CD8-positive, alpha-beta memory T cell (primary cell): ENCODE measurements at regions not wholly inside any gene's neighbourhood (a gene's known extent, or its start where the extent isn't known, plus 50 kb on each side); places are given as distances from the start of the nearest gene placed in this dataset.

ENCODE experiments used
- CTCF ChIA-PET: fragments of 350-600 bp; sonication (Branson Sonifier 250); formaldehyde crosslinking; loops from one replicate; lab custom pipeline; 2021; ENCODE audit warnings: antibody characterized with exemption; lab: Charles Lee
- POLR2A ChIA-PET: fragments of 350-600 bp; sonication (Branson Sonifier 250); formaldehyde crosslinking; loops from one replicate; lab custom pipeline; 2021; ENCODE audit warnings: antibody characterized with exemption; lab: Charles Lee
- DNase-seq, 5 donors: peaks; one replicate each; pipeline versions ENCODE4 v3.0.0 to v3.0.0-alpha.2; 2020 to 2022; ENCODE audit warnings: mixed read lengths in 1 of 5
- H3K27ac ChIP-seq: one replicate; pipeline ENCODE4 v1.7.0; 2013; ENCODE audit warnings: low read depth, mild to moderate bottlenecking, low read length, moderate library complexity
- H3K27me3 ChIP-seq: 2 replicates; pipeline ENCODE4 v1.7.0; 2013; ENCODE audit warnings: low read length, mild to moderate bottlenecking; ENCODE audit not compliant: insufficient read depth, poor library complexity, severe bottlenecking
- H3K36me3 ChIP-seq: 2 replicates; pipeline ENCODE4 v1.7.0; 2013; ENCODE audit warnings: mild to moderate bottlenecking, low read length, moderate library complexity; ENCODE audit not compliant: insufficient read depth
- H3K4me1 ChIP-seq: 2 replicates; pipeline ENCODE4 v1.7.0; 2013; ENCODE audit warnings: mild to moderate bottlenecking, low read length, moderate library complexity; ENCODE audit not compliant: insufficient read depth
- H3K4me3 ChIP-seq: 2 replicates; pipeline ENCODE4 v1.7.0; 2013; ENCODE audit warnings: mild to moderate bottlenecking, low read length
- H3K9me3 ChIP-seq: 2 replicates; pipeline ENCODE4 v1.7.0; 2013; ENCODE audit warnings: mild to moderate bottlenecking, low read length
- H3K27ac Mint-ChIP-seq, 8 donors: one replicate each; pipeline ENCODE4 v1.8.0; 2020 to 2021; ENCODE audit warnings: mixed read lengths in 8 of 8, mild to moderate bottlenecking in 6 of 8, inconsistent platforms in 3 of 8, moderate library complexity in 3 of 8
- H3K27me3 Mint-ChIP-seq, 2 donors: one replicate each; pipeline ENCODE4 v1.8.0; 2020 to 2021; ENCODE audit warnings: mixed read lengths in 2 of 2, mild to moderate bottlenecking in 1 of 2, moderate library complexity in 1 of 2
- H3K36me3 Mint-ChIP-seq, 3 donors: one replicate each; pipeline ENCODE4 v1.8.0; 2020 to 2021; ENCODE audit warnings: mixed read lengths in 3 of 3, inconsistent platforms in 1 of 3, mild to moderate bottlenecking in 1 of 3
- H3K4me1 Mint-ChIP-seq, 3 donors: one replicate each; pipeline ENCODE4 v1.8.0; 2020 to 2021; ENCODE audit warnings: mixed read lengths in 3 of 3, inconsistent platforms in 1 of 3, mild to moderate bottlenecking in 1 of 3
- H3K4me3 Mint-ChIP-seq, 7 donors: one replicate each; pipeline ENCODE4 v1.8.0; 2020 to 2021; ENCODE audit warnings: mixed read lengths in 7 of 7, mild to moderate bottlenecking in 6 of 7, moderate library complexity in 4 of 7, inconsistent platforms in 2 of 7
- H3K9me3 Mint-ChIP-seq, 5 donors: one replicate each; pipeline ENCODE4 v1.8.0; 2020 to 2022; ENCODE audit warnings: mixed read lengths in 5 of 5, mild to moderate bottlenecking in 3 of 5, moderate library complexity in 2 of 5, inconsistent platforms in 1 of 5

GRCh38 chr14:85391455-85391854, 138.5 kb upstream of the FLRT2 start:
- Histone ChIP-seq H3K4me1 (no peaks in the 10 kb centered on the region), H3K27me3 (no peaks in the 10 kb centered on the region), H3K27ac (no peak overlapping the region), H3K4me3 (no peak overlapping the region), H3K9me3 (no peaks in the 10 kb centered on the region), H3K36me3 (no peaks in the 10 kb centered on the region)
- peaks cover 0 to 2% of the 10 kb centered on the region in 2 donors for H3K27me3 Mint-ChIP-seq
- peaks cover 0 to 4% (median 0%) of the 10 kb centered on the region in 5 donors for H3K9me3 Mint-ChIP-seq
- H3K36me3 Mint-ChIP-seq: no peaks in the 10 kb centered on the region
- DNase-seq: no peak
- CTCF ChIA-PET: no interaction called here
- no peak overlapping the region for H3K27ac Mint-ChIP-seq
- POLR2A ChIA-PET: no interaction called here
- H3K4me1 Mint-ChIP-seq: no peaks in the 10 kb centered on the region
- H3K4me3 Mint-ChIP-seq: no peak overlapping the region

- H3K36me3 Mint-ChIP-seq: no peaks in the 10 kb centered on the region
- Histone ChIP-seq H3K27me3 (no peaks in the 10 kb centered on the region), H3K4me1 (no peaks in the 10 kb centered on the region), H3K9me3 (no peaks in the 10 kb centered on the region), H3K4me3 (no peak overlapping the region), H3K36me3 (no peaks in the 10 kb centered on the region), H3K27ac (no peak overlapping the region)
- H3K9me3 Mint-ChIP-seq: peaks cover 0 to 4% (median 0%) of the 10 kb centered on the region in 5 donors
- ChIA-PET POLR2A (no interaction called here), CTCF (no interaction called here)
- H3K27ac Mint-ChIP-seq: no peak overlapping the region
- no peaks in the 10 kb centered on the region for H3K4me1 Mint-ChIP-seq
- peaks cover 0 to 2% of the 10 kb centered on the region in 2 donors for H3K27me3 Mint-ChIP-seq
- no peak overlapping the region for H3K4me3 Mint-ChIP-seq
- no peak for DNase-seq
These were observed 138.1 kb upstream of the FLRT2 start for GRCh38 chr14:85391892-85392291.

GRCh38 chr14:85399186-85399585, 130.8 kb upstream of the FLRT2 start:
- no peak for DNase-seq
- Histone ChIP-seq H3K36me3 (no peaks in the 10 kb centered on the region), H3K27me3 (no peaks in the 10 kb centered on the region), H3K4me1 (no peaks in the 10 kb centered on the region), H3K27ac (no peak overlapping the region), H3K4me3 (no peak overlapping the region), H3K9me3 (no peaks in the 10 kb centered on the region)
- H3K27ac Mint-ChIP-seq: no peak overlapping the region
- H3K36me3 Mint-ChIP-seq: no peaks in the 10 kb centered on the region
- no peaks in the 10 kb centered on the region for H3K4me1 Mint-ChIP-seq
- H3K27me3 Mint-ChIP-seq: peaks cover 0 to under 1% of the 10 kb centered on the region in 2 donors
- no peak overlapping the region for H3K4me3 Mint-ChIP-seq
- peaks cover 0 to 15% (median 7%) of the 10 kb centered on the region in 5 donors for H3K9me3 Mint-ChIP-seq
- ChIA-PET POLR2A (no interaction called here), CTCF (no interaction called here)

GRCh38 chr14:85400678-85401077, 129.3 kb upstream of the FLRT2 start:
- no peaks in the 10 kb centered on the region for H3K36me3 Mint-ChIP-seq
- peaks cover 2 to 15% (median 7%) of the 10 kb centered on the region in 5 donors for H3K9me3 Mint-ChIP-seq
- CTCF ChIA-PET: no interaction called here
- no peaks in the 10 kb centered on the region for H3K27me3 ChIP-seq
- no peak for DNase-seq
- POLR2A ChIA-PET: no interaction called here
- H3K27ac ChIP-seq: no peak overlapping the region
- no peak overlapping the region for H3K27ac Mint-ChIP-seq
- H3K4me3 ChIP-seq: no peak overlapping the region
- no peaks in the 10 kb centered on the region for H3K4me1 Mint-ChIP-seq
- no peaks in the 10 kb centered on the region for H3K4me1 ChIP-seq
- H3K27me3 Mint-ChIP-seq: no peaks in the 10 kb centered on the region
- H3K36me3 ChIP-seq: no peaks in the 10 kb centered on the region
- no peaks in the 10 kb centered on the region for H3K9me3 ChIP-seq
- no peak overlapping the region for H3K4me3 Mint-ChIP-seq

- Histone ChIP-seq H3K27me3 (no peaks in the 10 kb centered on the region), H3K36me3 (no peaks in the 10 kb centered on the region), H3K4me1 (no peaks in the 10 kb centered on the region), H3K4me3 (no peak overlapping the region), H3K27ac (no peak overlapping the region), H3K9me3 (no peaks in the 10 kb centered on the region)
- Mint-ChIP-seq H3K4me3 (no peak overlapping the region), H3K4me1 (no peaks in the 10 kb centered on the region), H3K27ac (no peak overlapping the region), H3K9me3 (peaks cover 2 to 15% (median 7%) of the 10 kb centered on the region in 5 donors), H3K36me3 (no peaks in the 10 kb centered on the region), H3K27me3 (no peaks in the 10 kb centered on the region)
- POLR2A ChIA-PET: no interaction called here
- DNase-seq: no peak
- CTCF ChIA-PET: no interaction called here
These were observed 128.6 kb upstream of the FLRT2 start for GRCh38 chr14:85401384-85401783.

- H3K9me3 Mint-ChIP-seq: peaks cover 2 to 15% (median 7%) of the 10 kb centered on the region in 5 donors
- ChIA-PET POLR2A (no interaction called here), CTCF (no interaction called here)
- no peak overlapping the region for H3K27ac Mint-ChIP-seq
- DNase-seq: no peak
- no peaks in the 10 kb centered on the region for H3K36me3 Mint-ChIP-seq
- Histone ChIP-seq H3K4me3 (no peak overlapping the region), H3K27ac (no peak overlapping the region), H3K27me3 (no peaks in the 10 kb centered on the region), H3K36me3 (no peaks in the 10 kb centered on the region), H3K4me1 (no peaks in the 10 kb centered on the region), H3K9me3 (no peaks in the 10 kb centered on the region)
- no peaks in the 10 kb centered on the region for H3K27me3 Mint-ChIP-seq
- no peaks in the 10 kb centered on the region for H3K4me1 Mint-ChIP-seq
- H3K4me3 Mint-ChIP-seq: no peak overlapping the region
These were observed 127.3 kb upstream of the FLRT2 start for GRCh38 chr14:85402569-85403162.

GRCh38 chr14:85409481-85410210, 120.3 kb upstream of the FLRT2 start:
- POLR2A ChIA-PET: no interaction called here
- H3K4me3 ChIP-seq: no peak overlapping the region
- H3K27me3 ChIP-seq: no peaks in the 10 kb centered on the region
- DNase-seq: no peak
- H3K9me3 Mint-ChIP-seq: peaks cover 2 to 10% (median 7%) of the 10 kb centered on the region in 5 donors
- CTCF ChIA-PET: no interaction called here
- H3K4me1 Mint-ChIP-seq: no peaks in the 10 kb centered on the region
- H3K36me3 Mint-ChIP-seq: no peaks in the 10 kb centered on the region
- no peaks in the 10 kb centered on the region for H3K4me1 ChIP-seq
- H3K27ac Mint-ChIP-seq: no peak overlapping the region
- no peaks in the 10 kb centered on the region for H3K27me3 Mint-ChIP-seq
- no peaks in the 10 kb centered on the region for H3K36me3 ChIP-seq
- H3K27ac ChIP-seq: no peak overlapping the region
- no peaks in the 10 kb centered on the region for H3K9me3 ChIP-seq
- H3K4me3 Mint-ChIP-seq: no peak overlapping the region

GRCh38 chr14:85412756-85413155, 117.2 kb upstream of the FLRT2 start:
- no peak for DNase-seq
- CTCF ChIA-PET: no interaction called here
- Histone ChIP-seq H3K27me3 (no peaks in the 10 kb centered on the region), H3K9me3 (no peaks in the 10 kb centered on the region), H3K4me3 (no peak overlapping the region), H3K4me1 (no peaks in the 10 kb centered on the region), H3K36me3 (no peaks in the 10 kb centered on the region), H3K27ac (no peak overlapping the region)
- H3K27me3 Mint-ChIP-seq: no peaks in the 10 kb centered on the region
- H3K36me3 Mint-ChIP-seq: no peaks in the 10 kb centered on the region
- H3K4me3 Mint-ChIP-seq: no peak overlapping the region
- no peaks in the 10 kb centered on the region for H3K4me1 Mint-ChIP-seq
- peaks cover 0 to 10% (median 5%) of the 10 kb centered on the region in 5 donors for H3K9me3 Mint-ChIP-seq
- no peak overlapping the region for H3K27ac Mint-ChIP-seq
- POLR2A ChIA-PET: no interaction called here
